Transverse colon (tissue), 4 donors: ENCODE measurements at regions not wholly inside any gene's neighbourhood (a gene's known extent, or its start where the extent isn't known, plus 50 kb on each side); places are given as distances from the start of the nearest gene placed in this dataset.

ENCODE experiments used
- DNase-seq: peaks from one replicate; pipeline ENCODE4 v3.0.0-alpha.2; 2019
- H3K27ac ChIP-seq, 4 donors: fragments of 200-600 bp; sonication (generic); 2 replicates each; pipeline ENCODE4 v1.5.1; 2016 to 2018; ENCODE audit warnings: inconsistent platforms in 4 of 4
- H3K27me3 ChIP-seq: fragments of 200-600 bp; sonication (generic); 2 replicates; pipeline ENCODE4 v1.5.1; 2017; ENCODE audit warnings: inconsistent platforms
- H3K36me3 ChIP-seq, 4 donors: fragments of 200-600 bp; sonication (generic); 2 replicates each; pipeline ENCODE4 v1.5.1; 2017 to 2019; ENCODE audit warnings: inconsistent platforms in 4 of 4
- H3K4me1 ChIP-seq, 4 donors: fragments of 200-600 bp; sonication (generic); 2 replicates each; pipeline ENCODE4 v1.5.1; 2017 to 2020; ENCODE audit warnings: inconsistent platforms in 4 of 4
- H3K4me3 ChIP-seq, 4 donors: fragments of 200-600 bp; sonication (generic); 1 replicate in 1 of 4; 2 replicates in 3 of 4; pipeline versions ENCODE4 v1.5.1 to v1.6.1; 2017 to 2019; ENCODE audit warnings: inconsistent platforms in 4 of 4
- H3K9me3 ChIP-seq, 2 donors: fragments of 200-600 bp; sonication (generic); 2 replicates each; pipeline ENCODE4 v1.5.1; 2017 to 2019; ENCODE audit warnings: inconsistent platforms in 2 of 2
- EP300 ChIP-seq: sonication (generic); formaldehyde crosslinking; IDR thresholded peaks from one replicate; pipeline ENCODE4 v1.6.1; 2017; ENCODE audit warnings: antibody characterized with exemption, low read depth
- POLR2A ChIP-seq: fragments of 450-650 bp; IDR thresholded peaks from one replicate; pipeline ENCODE4 v1.6.1; 2016; ENCODE audit warnings: antibody characterized with exemption, mild to moderate bottlenecking, moderate library complexity
- POLR2AphosphoS5 ChIP-seq, 3 donors: sonication (generic); formaldehyde crosslinking; IDR thresholded peaks; one replicate each; pipeline ENCODE4 v1.6.1; 2016; ENCODE audit warnings: antibody characterized with exemption in 3 of 3
- WGBS, 2 donors: methylation state at CpG; one replicate each; pipeline ENCODE4 v1.1.5; 2018; ENCODE audit warnings: low coverage in 1 of 2; 5-methylcytosine and 5-hydroxymethylcytosine counted together
- in situ Hi-C, 4 donors: fragments of 200-750 bp; cut with MboI; loops; one replicate each; pipeline versions ENCODE4 v1.15.0 to v1.15.1; 2017; ENCODE audit warnings: low sequenced_read_pairs in 3 of 4, low pct_ligation_motif_present in 1 of 4, low pct_unique_long_range_greater_than_20kb in 1 of 4
- intact Hi-C: fragments of 100-400 bp; cut with DNase I; formaldehyde crosslinking; loops from one replicate; pipeline ENCODE4 v1.15.1; 2023; ENCODE audit warnings: low total_unique reads
- TF ChIP-seq, protein P1 (sequence below), 5 experiments: fragments of 200-600 bp in 3 of 5; fragments of 450-650 bp in 2 of 5; sonication (generic) in 3 of 5; IDR thresholded peaks; 1 replicate in 2 of 5; 2 replicates in 3 of 5; pipeline ENCODE4 v1.5.1; 2016 to 2017; ENCODE audit warnings: antibody characterized with exemption in 5 of 5, inconsistent platforms in 3 of 5, mild to moderate bottlenecking in 2 of 5, moderate library complexity in 1 of 5

DNA sequence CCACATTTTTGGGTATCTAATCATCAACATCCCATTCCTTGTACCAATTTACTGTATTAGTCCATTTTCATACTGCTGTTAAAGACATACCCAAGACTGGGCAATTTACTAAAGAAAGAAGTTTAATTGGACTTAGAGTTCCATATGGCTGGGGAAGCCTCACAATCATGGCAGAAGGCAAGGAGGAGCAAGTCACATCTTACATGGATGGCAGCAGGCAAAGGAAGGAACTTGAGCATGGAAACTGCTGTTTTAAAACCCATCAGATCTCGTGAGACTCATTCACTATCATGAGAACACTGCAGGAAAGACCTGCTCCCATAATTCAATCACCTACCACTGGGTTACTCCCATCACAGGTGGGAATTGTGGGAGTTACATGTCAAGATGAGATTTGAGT, 95.4 kb upstream of the SLCO6A1 start:
- Histone ChIP-seq H3K36me3 (no peaks in the 10 kb centered on the region), H3K9me3 (no peaks in the 10 kb centered on the region), H3K4me3 (no peak overlapping the region), H3K27me3 (no peaks in the 10 kb centered on the region), H3K4me1 (no peaks in the 10 kb centered on the region), H3K27ac (no peak overlapping the region)
- in situ Hi-C loops (loop anchor here in 1 of 4 donors (25.0 kb wide), 1 partner anchor 443 kb away; no protein-coding TSS in a partner anchor), intact Hi-C loops (no loop called here)
- DNase-seq = no peak
- TF ChIP-seq POLR2A (no peak), POLR2AphosphoS5 (IDR thresholded peaks at IDR 0.05) (no peak), EP300 (no peak)
- TF ChIP-seq, protein P1, sequence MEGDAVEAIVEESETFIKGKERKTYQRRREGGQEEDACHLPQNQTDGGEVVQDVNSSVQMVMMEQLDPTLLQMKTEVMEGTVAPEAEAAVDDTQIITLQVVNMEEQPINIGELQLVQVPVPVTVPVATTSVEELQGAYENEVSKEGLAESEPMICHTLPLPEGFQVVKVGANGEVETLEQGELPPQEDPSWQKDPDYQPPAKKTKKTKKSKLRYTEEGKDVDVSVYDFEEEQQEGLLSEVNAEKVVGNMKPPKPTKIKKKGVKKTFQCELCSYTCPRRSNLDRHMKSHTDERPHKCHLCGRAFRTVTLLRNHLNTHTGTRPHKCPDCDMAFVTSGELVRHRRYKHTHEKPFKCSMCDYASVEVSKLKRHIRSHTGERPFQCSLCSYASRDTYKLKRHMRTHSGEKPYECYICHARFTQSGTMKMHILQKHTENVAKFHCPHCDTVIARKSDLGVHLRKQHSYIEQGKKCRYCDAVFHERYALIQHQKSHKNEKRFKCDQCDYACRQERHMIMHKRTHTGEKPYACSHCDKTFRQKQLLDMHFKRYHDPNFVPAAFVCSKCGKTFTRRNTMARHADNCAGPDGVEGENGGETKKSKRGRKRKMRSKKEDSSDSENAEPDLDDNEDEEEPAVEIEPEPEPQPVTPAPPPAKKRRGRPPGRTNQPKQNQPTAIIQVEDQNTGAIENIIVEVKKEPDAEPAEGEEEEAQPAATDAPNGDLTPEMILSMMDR (IDR thresholded peaks at IDR 0.05) = no peak
- WGBS, 2 donors = 27 to 100% methylated on average over 1 of the region's 1 CpG

DNA sequence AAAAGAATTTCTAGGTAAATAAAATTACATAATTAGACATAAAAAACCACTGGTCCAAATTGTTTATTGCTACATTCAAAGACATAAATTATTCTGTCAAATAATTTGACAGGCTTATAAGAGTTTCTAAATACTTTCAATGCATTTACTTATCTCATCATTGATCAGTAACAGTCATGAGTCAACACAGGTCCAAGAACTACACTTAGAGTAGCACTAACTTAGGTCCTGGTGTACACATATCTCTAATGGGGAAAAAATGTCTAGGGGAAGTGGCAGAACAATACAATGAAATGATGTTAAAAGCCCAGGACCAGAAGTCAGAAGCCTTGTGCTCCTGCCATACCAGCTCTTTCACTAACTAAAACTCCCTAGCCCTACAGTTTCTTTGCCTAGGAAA, 96.5 kb upstream of the SLCO6A1 start:
- intact Hi-C loops = no loop called here
- in situ Hi-C loops = loop anchor here in 1 of 4 donors (25.0 kb wide), 1 partner anchor 442 kb away; no protein-coding TSS in a partner anchor
- no peak for DNase-seq

DNA sequence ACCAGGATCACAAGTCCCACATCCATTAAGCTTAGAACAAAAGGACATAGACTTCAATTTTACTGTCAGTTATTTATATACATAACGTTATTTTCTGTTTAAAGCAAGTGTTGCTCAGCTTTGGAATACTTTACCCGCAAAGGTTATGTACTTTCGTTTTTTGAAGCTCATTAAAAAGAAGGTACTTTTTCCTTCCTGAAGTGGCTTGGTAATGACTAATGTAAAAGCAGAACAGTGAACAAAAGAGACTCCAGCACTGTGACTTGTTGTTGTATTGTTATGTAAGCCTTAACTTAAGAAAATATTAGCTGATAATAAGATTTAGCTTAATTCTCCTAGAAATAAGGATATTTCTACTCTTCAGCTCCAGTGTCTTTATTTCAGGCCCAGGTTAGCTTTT, 97.3 kb upstream of the SLCO6A1 start:
- 40 to 75% methylated on average over 3 of the region's 3 CpGs for WGBS, 2 donors
- Histone ChIP-seq H3K36me3 (no peaks in the 10 kb centered on the region), H3K4me3 (no peak overlapping the region), H3K27me3 (no peaks in the 10 kb centered on the region), H3K27ac (no peak overlapping the region), H3K4me1 (no peaks in the 10 kb centered on the region), H3K9me3 (no peaks in the 10 kb centered on the region)
- DNase-seq = no peak
- intact Hi-C loops = no loop called here
- in situ Hi-C loops = loop anchor here in 1 of 4 donors (25.0 kb wide), 1 partner anchor 441 kb away; no protein-coding TSS in a partner anchor
- TF ChIP-seq POLR2A (no peak), EP300 (no peak), POLR2AphosphoS5 (IDR thresholded peaks at IDR 0.05) (no peak)
- TF ChIP-seq, protein P1 (IDR thresholded peaks at IDR 0.05) = no peak

More for the DNA sequence above, 96.5 kb upstream of the SLCO6A1 start:
- Histone ChIP-seq H3K4me3 (no peak overlapping the region), H3K36me3 (no peaks in the 10 kb centered on the region), H3K4me1 (no peaks in the 10 kb centered on the region), H3K27ac (no peak overlapping the region), H3K27me3 (no peaks in the 10 kb centered on the region), H3K9me3 (no peaks in the 10 kb centered on the region)
- TF ChIP-seq EP300 = no peak
- no peak for TF ChIP-seq POLR2AphosphoS5 (IDR thresholded peaks at IDR 0.05)
- TF ChIP-seq, protein P1 (IDR thresholded peaks at IDR 0.05) = no peak
- no peak for TF ChIP-seq POLR2A

- Histone ChIP-seq H3K4me1 (peaks cover 0 to 5% (median 2%) of the 10 kb centered on the region in 4 donors), H3K27me3 (no peaks in the 10 kb centered on the region), H3K4me3 (no peak overlapping the region), H3K36me3 (no peaks in the 10 kb centered on the region), H3K9me3 (no peaks in the 10 kb centered on the region), H3K27ac (no peak overlapping the region)
- 80 to 97% methylated on average over 1 of the region's 1 CpG for WGBS, 2 donors
- in situ Hi-C loops (loop anchor here in 1 of 4 donors (25.0 kb wide), 1 partner anchor 440 kb away; no protein-coding TSS in a partner anchor), intact Hi-C loops (no loop called here)
- TF ChIP-seq EP300 (no peak), POLR2AphosphoS5 (IDR thresholded peaks at IDR 0.05) (no peak), POLR2A (no peak)
- TF ChIP-seq, protein P1 (IDR thresholded peaks at IDR 0.05) = no peak
- DNase-seq = no peak
These were observed 98.2 kb upstream of the SLCO6A1 start for GRCh38 chr5:102596951-102597350.
